GM18511 (cell line): ENCODE measurements at regions not wholly inside any gene's neighbourhood (a gene's known extent, or its start where the extent isn't known, plus 50 kb on each side); places are given as distances from the start of the nearest gene placed in this dataset.

Experiments
- ATAC-seq: cut with Tn5 transposase; IDR thresholded peaks from one replicate; pipeline ENCODE4 v1.9.1; 2021; ENCODE audit warnings: mild to moderate bottlenecking, moderate library complexity; ENCODE audit not compliant: unreplicated experiment

GRCh38 chr16:79409978-79410377, 190.6 kb downstream of the MAF start:
- ATAC-seq, result no peak

DNA sequence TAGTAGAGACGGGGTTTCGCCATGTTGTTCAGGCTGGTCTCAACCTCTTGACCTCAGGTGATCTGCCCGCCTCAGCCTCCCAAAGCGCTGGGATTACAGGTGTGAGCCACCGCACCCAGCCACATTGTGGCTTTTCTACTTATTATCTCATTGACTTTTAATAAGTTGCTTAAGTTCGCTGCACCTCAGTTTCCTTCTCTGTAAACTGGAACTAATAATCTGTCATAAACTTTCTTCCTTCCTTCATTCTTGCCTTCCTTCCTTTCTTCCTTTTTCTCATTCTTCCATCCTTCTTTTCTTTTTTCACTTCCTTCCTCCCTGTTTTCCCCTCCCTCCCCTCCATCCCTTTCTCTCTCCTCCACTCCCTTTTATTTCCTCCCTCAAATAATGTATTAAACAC, 192.2 kb downstream of the MAF start:
- ATAC-seq, result no peak

- no peak for ATAC-seq
Measured at GRCh38 chr16:79407461-79408135, 192.9 kb downstream of the MAF start.

DNA sequence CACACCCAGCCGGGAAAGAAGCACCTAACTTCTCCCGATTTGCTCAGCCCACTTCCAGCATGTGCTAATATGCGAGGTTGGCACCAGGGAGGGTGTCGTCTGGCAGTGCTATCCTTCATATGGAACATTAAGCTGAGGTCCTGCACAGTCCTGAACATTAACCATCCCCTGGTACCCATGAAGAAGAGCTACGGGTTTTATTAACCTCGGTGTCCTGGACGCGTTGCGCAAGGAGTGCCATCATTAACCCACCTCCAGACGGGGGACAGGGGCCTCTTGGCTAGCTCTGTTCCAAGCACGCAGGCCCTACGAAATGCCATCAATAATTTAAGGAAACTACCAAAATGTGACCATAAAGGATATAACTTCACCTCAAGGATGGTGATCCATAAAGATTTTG, 193.5 kb downstream of the MAF start:
- ATAC-seq, result no peak

- ATAC-seq, result no peak
Measured at GRCh38 chr16:79404571-79404970, 196.0 kb downstream of the MAF start.

DNA sequence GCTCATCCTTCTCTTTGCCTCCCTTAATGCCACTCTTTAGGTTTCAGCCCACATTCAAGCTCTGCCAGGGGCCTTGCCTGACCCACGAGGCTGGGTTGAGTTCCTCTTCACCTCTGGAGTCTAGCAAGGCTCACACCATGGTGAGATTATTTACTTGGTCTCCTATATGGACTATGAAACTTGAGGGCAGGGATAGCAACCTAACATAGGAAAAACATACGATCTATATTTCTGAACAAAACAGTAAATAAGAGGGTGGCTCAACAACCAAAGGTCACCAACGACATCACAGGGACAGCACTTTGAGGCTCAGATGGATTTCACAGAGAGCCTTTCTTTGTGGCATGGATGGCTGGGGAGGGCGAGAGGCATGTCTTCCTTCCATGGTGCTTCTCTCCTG, 197.0 kb downstream of the MAF start:
- ATAC-seq, result no peak

DNA sequence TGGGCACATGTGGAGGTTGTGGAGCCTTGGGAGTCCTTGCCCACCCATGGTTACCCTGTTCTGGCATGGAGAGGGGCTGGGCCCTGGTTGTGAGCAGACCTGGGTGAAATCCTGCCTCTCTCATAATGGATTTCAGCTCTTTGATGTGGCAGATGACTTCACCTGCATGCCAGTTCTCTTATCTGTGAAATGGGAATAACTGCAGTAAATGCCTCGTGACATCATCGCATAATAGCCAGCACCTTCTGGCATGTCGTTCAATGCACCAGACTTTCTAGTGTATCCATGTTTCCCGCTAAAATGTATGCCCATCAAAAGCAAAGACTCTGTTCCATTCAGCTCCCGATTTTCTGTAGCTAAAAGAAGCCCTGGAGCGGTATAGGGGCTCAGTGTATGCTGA, 197.6 kb downstream of the MAF start:
- no peak for ATAC-seq

- no peak for ATAC-seq
Measured at GRCh38 chr16:79402356-79402755, 198.2 kb downstream of the MAF start.

GRCh38 chr16:79401782-79402181, 198.8 kb downstream of the MAF start:
- ATAC-seq, result no peak

- no peak for ATAC-seq
Measured at GRCh38 chr16:79401157-79401556, 199.4 kb downstream of the MAF start.

- ATAC-seq, result no peak
Measured at GRCh38 chr16:79400462-79401149, 199.9 kb downstream of the MAF start.

DNA sequence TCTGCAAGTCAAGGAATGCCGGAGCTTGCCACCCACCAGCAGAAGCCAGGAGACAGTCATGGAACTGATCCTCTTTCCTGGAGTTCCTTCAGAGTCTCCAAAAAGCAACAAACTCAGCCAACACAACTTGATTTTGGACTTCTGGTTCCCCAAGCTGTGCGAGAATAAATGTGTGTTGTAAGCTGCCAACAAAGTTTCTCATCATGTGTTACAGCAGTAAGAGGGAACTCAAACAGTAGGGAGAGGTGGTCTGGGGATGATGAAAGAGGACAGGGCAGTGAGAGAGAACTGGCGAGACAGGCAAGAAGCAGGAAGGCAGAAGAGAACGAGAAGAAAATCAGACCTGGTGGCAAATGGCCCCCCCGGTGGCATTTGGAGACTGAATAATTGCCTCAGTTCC, 204.9 kb downstream of the MAF start:
- ATAC-seq, result no peak

GRCh38 chr16:79394206-79394605, 206.3 kb downstream of the MAF start:
- no peak for ATAC-seq

GRCh38 chr16:79393564-79393963, 207.0 kb downstream of the MAF start:
- no peak for ATAC-seq

DNA sequence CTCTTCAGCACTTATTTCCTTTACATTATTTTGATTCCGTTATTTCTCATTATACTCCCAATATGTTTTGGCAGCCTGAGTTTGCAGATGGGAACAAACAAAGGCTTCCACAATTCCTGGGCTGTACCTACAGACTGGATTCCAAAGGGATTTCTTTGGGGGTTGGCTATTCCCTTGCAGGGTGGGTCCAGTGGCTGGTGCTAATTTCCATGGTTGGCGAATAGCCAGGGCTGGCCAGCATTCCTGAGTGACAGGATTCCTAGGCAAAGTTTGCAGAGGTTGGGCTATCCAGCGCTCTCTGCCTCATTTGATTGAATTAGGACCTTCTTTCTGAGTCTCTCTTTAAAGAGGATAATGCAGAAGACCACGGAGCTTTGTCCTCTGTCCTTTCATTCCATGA, 207.4 kb downstream of the MAF start:
- no peak for ATAC-seq

GRCh38 chr16:79392081-79392480, 208.5 kb downstream of the MAF start:
- no peak for ATAC-seq

DNA sequence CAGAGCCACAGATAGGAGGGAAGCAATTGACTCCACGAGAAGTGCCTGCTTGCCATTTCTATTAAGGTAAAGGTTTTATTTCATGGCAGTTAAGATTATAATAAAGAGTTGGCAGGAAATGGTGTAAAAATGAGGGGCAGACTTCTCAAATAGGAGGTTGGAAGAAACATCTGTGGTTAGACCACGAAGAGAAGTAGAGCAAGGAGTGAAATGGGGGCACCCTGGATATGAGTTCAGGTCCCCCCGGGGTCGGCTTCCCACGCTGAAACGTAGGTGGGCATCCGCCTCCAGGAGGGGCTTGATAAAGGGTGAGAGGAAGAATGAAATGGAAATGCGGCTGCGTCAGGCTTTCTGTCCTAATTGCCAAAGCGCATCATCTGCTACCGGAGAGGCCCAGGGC, 209.1 kb downstream of the MAF start:
- no peak for ATAC-seq

- ATAC-seq, result no peak
Measured at GRCh38 chr16:79390481-79391051, 210.0 kb downstream of the MAF start.

GRCh38 chr16:79388396-79388795, 212.1 kb downstream of the MAF start:
- no peak for ATAC-seq

GRCh38 chr16:79386299-79386698, 214.2 kb downstream of the MAF start:
- ATAC-seq, result no peak

- no peak for ATAC-seq
Measured at GRCh38 chr16:79381603-79382042, 218.9 kb downstream of the MAF start.

DNA sequence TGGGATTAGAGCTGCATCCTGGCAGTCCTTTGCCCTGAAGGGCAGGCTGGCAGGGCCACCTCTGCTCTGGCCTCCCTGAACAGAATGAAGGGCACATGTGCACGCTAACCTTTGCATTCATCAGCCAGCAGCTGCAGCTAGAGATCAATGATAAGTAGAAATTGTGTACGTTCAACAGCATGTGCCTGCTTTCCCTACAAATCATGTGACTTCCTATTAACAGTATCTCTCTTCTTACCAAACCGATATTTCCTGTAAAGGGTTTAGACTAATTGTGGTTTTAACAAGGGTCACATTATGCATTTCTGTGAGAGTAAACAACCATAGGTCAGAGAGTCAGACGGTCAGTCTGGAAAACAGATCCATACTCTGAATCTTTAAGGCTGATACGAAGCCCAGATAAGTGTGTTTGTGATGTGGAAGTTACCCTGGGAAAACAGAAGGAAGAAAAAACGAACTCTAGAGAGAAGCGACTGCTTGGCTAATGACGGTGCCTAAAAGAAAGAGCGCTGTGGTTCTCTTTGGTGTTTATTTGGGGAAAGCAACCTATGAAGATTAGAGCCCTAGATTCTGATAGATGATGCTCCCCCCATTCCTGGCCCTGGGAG, 219.4 kb downstream of the MAF start:
- ATAC-seq, result no peak
